Peyer's patch (tissue), 4 donors: ENCODE measurements at regions not wholly inside any gene's neighbourhood (a gene's known extent, or its start where the extent isn't known, plus 50 kb on each side); places are given as distances from the start of the nearest gene placed in this dataset.

ENCODE experiments used
- CTCF ChIP-seq, 6 experiments: fragments of 450-650 bp in 4 of 6; fragments of 200-600 bp in 2 of 6; sonication (generic) in 1 of 6; IDR thresholded peaks; one replicate each; pipeline ENCODE4 v1.5.1; 2017 to 2019; ENCODE audit warnings: antibody characterized with exemption in 6 of 6, mild to moderate bottlenecking in 3 of 6, moderate library complexity in 1 of 6
- POLR2A ChIP-seq, 2 donors: fragments of 450-650 bp; IDR thresholded peaks; one replicate each; pipeline ENCODE4 v1.5.1; 2017; ENCODE audit warnings: antibody characterized with exemption in 2 of 2, mild to moderate bottlenecking in 2 of 2, moderate library complexity in 2 of 2

DNA sequence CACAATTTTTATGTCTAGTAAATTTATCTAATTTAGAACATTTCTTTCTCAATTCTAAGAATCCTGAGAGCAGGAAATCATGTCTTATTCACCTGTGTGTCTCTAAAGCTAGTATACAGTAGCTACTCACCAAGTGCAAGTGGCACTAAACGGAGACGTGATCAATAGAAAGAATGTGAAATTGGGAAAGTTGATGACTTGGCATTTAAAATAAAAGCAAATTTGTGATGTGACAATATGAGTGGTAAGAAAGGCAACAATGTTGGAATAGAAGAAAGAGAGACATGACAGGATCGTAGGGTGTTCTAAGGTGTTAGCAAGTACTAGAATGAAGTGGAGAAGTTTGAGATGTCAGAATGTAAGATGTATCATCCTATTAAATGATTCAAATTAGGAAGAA is 725.9 kb downstream of the BCKDHB start:
- TF ChIP-seq CTCF (IDR thresholded peaks at IDR 0.05): no peak
- no peak for TF ChIP-seq POLR2A (IDR thresholded peaks at IDR 0.05)
